ENCODE measurements at regions not wholly inside any gene's neighbourhood (a gene's known extent, or its start where the extent isn't known, plus 50 kb on each side); places are given as distances from the start of the nearest gene placed in this dataset.

- no peak overlapping the region for H3K27ac ChIP-seq (ENCODE audit: low read depth, low read length, poor library complexity, severe bottlenecking)
- H3K9me3 ChIP-seq (ENCODE audit: low read length): no peaks in the 10 kb centered on the region
- intact Hi-C loops (cut with micrococcal nuclease; ENCODE audit: unreplicated experiment): no loop called here
- POLR2A ChIA-PET: no interaction called here
- no peak for DNase-seq (ENCODE audit: low spot score)
- CTCF ChIA-PET (ENCODE audit: unreplicated experiment): no interaction called here
- no TSS peak for BruUV-seq (replicated peaks)
- no peak overlapping the region for H3K4me3 ChIP-seq (ENCODE audit: low read depth, low read length, poor library complexity, severe bottlenecking)
- TF ChIP-seq CTCF (conservative IDR thresholded peaks at IDR 0.05; ENCODE audit: low read length): no peak
- TF ChIP-seq EZH2phosphoT487 (IDR thresholded peaks at IDR 0.05; ENCODE audit: borderline replicate concordance, low read depth, low read length): no peak
- no peaks in the 10 kb centered on the region for H3K79me2 ChIP-seq (ENCODE audit: insufficient read depth, low read depth, low read length)
- no peaks in the 10 kb centered on the region for H4K20me1 ChIP-seq (ENCODE audit: insufficient read depth, low read length)
- no peak overlapping the region for H3K4me2 ChIP-seq (ENCODE audit: low read length)
- no peaks in the 10 kb centered on the region for H3K36me3 ChIP-seq (ENCODE audit: insufficient read depth, low read length)
- H3K9me2 ChIP-seq (ENCODE audit: insufficient read depth, low read length): no peaks in the 10 kb centered on the region
- no peak overlapping the region for H2AFZ ChIP-seq (ENCODE audit: low read length)
- H3K4me1 ChIP-seq (ENCODE audit: insufficient read depth, low read length, poor library complexity, severe bottlenecking): no peaks in the 10 kb centered on the region
Measured at GRCh38 chr6:86476311-86476710, 461.0 kb upstream of the HTR1E start.

GRCh38 chr6:86474081-86474480 is 463.2 kb upstream of the HTR1E start:
- BruUV-seq (replicated peaks): no TSS peak
- ChIA-PET CTCF (ENCODE audit: unreplicated experiment) (no interaction called here), POLR2A (no interaction called here)
- no peaks in the 10 kb centered on the region for H3K9me3 ChIP-seq (ENCODE audit: low read length)
- no peak for DNase-seq (ENCODE audit: low spot score)
- no peak overlapping the region for H3K4me3 ChIP-seq (ENCODE audit: low read depth, low read length, poor library complexity, severe bottlenecking)
- H3K27ac ChIP-seq (ENCODE audit: low read depth, low read length, poor library complexity, severe bottlenecking): no peak overlapping the region
- no peaks in the 10 kb centered on the region for H3K9me2 ChIP-seq (ENCODE audit: insufficient read depth, low read length)
- TF ChIP-seq CTCF (conservative IDR thresholded peaks at IDR 0.05; ENCODE audit: low read length): no peak
- H3K79me2 ChIP-seq (ENCODE audit: insufficient read depth, low read depth, low read length): no peaks in the 10 kb centered on the region
- H4K20me1 ChIP-seq (ENCODE audit: insufficient read depth, low read length): no peaks in the 10 kb centered on the region
- no peaks in the 10 kb centered on the region for H3K4me1 ChIP-seq (ENCODE audit: insufficient read depth, low read length, poor library complexity, severe bottlenecking)
- H3K36me3 ChIP-seq (ENCODE audit: insufficient read depth, low read length): no peaks in the 10 kb centered on the region
- no peak overlapping the region for H2AFZ ChIP-seq (ENCODE audit: low read length)
- intact Hi-C loops (cut with micrococcal nuclease; ENCODE audit: unreplicated experiment): no loop called here
- no peak overlapping the region for H3K4me2 ChIP-seq (ENCODE audit: low read length)

GRCh38 chr6:86471791-86472190 is 465.5 kb upstream of the HTR1E start:
- Histone ChIP-seq H2AFZ (ENCODE audit: low read length) (no peak overlapping the region), H3K79me2 (ENCODE audit: insufficient read depth, low read depth, low read length) (no peaks in the 10 kb centered on the region), H3K9me3 (ENCODE audit: low read length) (no peaks in the 10 kb centered on the region), H3K4me2 (ENCODE audit: low read length) (no peak overlapping the region), H4K20me1 (ENCODE audit: insufficient read depth, low read length) (no peaks in the 10 kb centered on the region), H3K36me3 (ENCODE audit: insufficient read depth, low read length) (no peaks in the 10 kb centered on the region), H3K4me3 (ENCODE audit: low read depth, low read length, poor library complexity, severe bottlenecking) (no peak overlapping the region), H3K27ac (ENCODE audit: low read depth, low read length, poor library complexity, severe bottlenecking) (no peak overlapping the region), H3K9me2 (ENCODE audit: insufficient read depth, low read length) (no peaks in the 10 kb centered on the region), H3K4me1 (ENCODE audit: insufficient read depth, low read length, poor library complexity, severe bottlenecking) (no peaks in the 10 kb centered on the region)
- no peak for DNase-seq (ENCODE audit: low spot score)
- TF ChIP-seq EZH2phosphoT487 (IDR thresholded peaks at IDR 0.05; ENCODE audit: borderline replicate concordance, low read depth, low read length): no peak
- TF ChIP-seq CTCF (conservative IDR thresholded peaks at IDR 0.05; ENCODE audit: low read length): no peak
- ChIA-PET POLR2A (no interaction called here), CTCF (ENCODE audit: unreplicated experiment) (no interaction called here)
- BruUV-seq (replicated peaks): no TSS peak
- intact Hi-C loops (cut with micrococcal nuclease; ENCODE audit: unreplicated experiment): no loop called here

Measured in OCI-LY7 (cell line).